Mesenchymal stem cell (in vitro differentiated cells and primary cell): ENCODE measurements at regions not wholly inside any gene's neighbourhood (a gene's known extent, or its start where the extent isn't known, plus 50 kb on each side); places are given as distances from the start of the nearest gene placed in this dataset.

Experiments
- DNase-seq: peaks from one replicate; pipeline ENCODE4 v3.0.0-alpha.2; 2013
- H2AFZ ChIP-seq: one replicate; pipeline ENCODE4 v1.6.1; 2013; ENCODE audit warnings: low read depth, mild to moderate bottlenecking, control low read depth, inconsistent platforms, low read length, moderate library complexity
- H2AK5ac ChIP-seq: 2 replicates; pipeline ENCODE4 v1.6.1; 2013; ENCODE audit warnings: low read length, moderate library complexity, mild to moderate bottlenecking, inconsistent platforms; ENCODE audit not compliant: severe bottlenecking
- H2BK120ac ChIP-seq: one replicate; pipeline ENCODE4 v1.6.1; 2013; ENCODE audit warnings: low read depth, mild to moderate bottlenecking, inconsistent platforms, low read length, moderate library complexity
- H2BK12ac ChIP-seq, 2 experiments: one replicate each; pipeline ENCODE4 v1.6.1; 2013; ENCODE audit warnings: inconsistent platforms in 2 of 2, low read length in 2 of 2, mild to moderate bottlenecking in 2 of 2, moderate library complexity in 2 of 2, control low read depth in 1 of 2
- H2BK15ac ChIP-seq: one replicate; pipeline ENCODE4 v1.6.1; 2013; ENCODE audit warnings: mild to moderate bottlenecking, low read depth, inconsistent platforms; ENCODE audit not compliant: poor library complexity, severe bottlenecking
- H2BK5ac ChIP-seq: 2 replicates; pipeline ENCODE4 v1.6.1; 2013; ENCODE audit warnings: low read depth, mild to moderate bottlenecking, low read length, control low read depth, inconsistent platforms; ENCODE audit not compliant: poor library complexity, severe bottlenecking
- H3K14ac ChIP-seq, 2 experiments: one replicate each; pipeline ENCODE4 v1.6.1; 2013; ENCODE audit warnings: inconsistent platforms in 2 of 2, low read length in 2 of 2, control low read depth in 1 of 2, mild to moderate bottlenecking in 1 of 2, moderate library complexity in 1 of 2
- H3K18ac ChIP-seq, 2 experiments: one replicate each; pipeline ENCODE4 v1.6.1; 2013; ENCODE audit warnings: inconsistent platforms in 2 of 2, low read length in 2 of 2, control low read depth in 1 of 2, low read depth in 1 of 2, mild to moderate bottlenecking in 1 of 2
- H3K23ac ChIP-seq, 2 experiments: one replicate each; pipeline ENCODE4 v1.6.1; 2013; ENCODE audit warnings: inconsistent platforms in 2 of 2, low read length in 2 of 2, mild to moderate bottlenecking in 2 of 2, moderate library complexity in 2 of 2, control low read depth in 1 of 2
- H3K27ac ChIP-seq: 2 replicates; pipeline ENCODE4 v1.5.1; 2013; ENCODE audit warnings: mild to moderate bottlenecking, moderate library complexity, low read length, control low read depth, inconsistent platforms; ENCODE audit not compliant: poor library complexity, severe bottlenecking
- H3K27me3 ChIP-seq, 2 experiments: 2 replicates each; pipeline versions ENCODE4 v1.6.1 to v1.7.0; 2013; ENCODE audit warnings: low read length in 2 of 2, mild to moderate bottlenecking in 2 of 2, moderate library complexity in 2 of 2, control low read depth in 1 of 2, inconsistent platforms in 1 of 2; ENCODE audit not compliant: control insufficient read depth in 1 of 2, insufficient read depth in 1 of 2
- H3K36me3 ChIP-seq, 2 experiments: 2 replicates each; pipeline versions ENCODE4 v1.6.1 to v1.7.0; 2013; ENCODE audit warnings: low read length in 2 of 2, control low read depth in 1 of 2, inconsistent platforms in 1 of 2, low read depth in 1 of 2, mild to moderate bottlenecking in 1 of 2; ENCODE audit not compliant: insufficient read depth in 2 of 2, control insufficient read depth in 1 of 2
- H3K4ac ChIP-seq, 2 experiments: one replicate each; pipeline ENCODE4 v1.6.1; 2013; ENCODE audit warnings: inconsistent platforms in 2 of 2, low read length in 2 of 2, mild to moderate bottlenecking in 2 of 2, moderate library complexity in 2 of 2, control low read depth in 1 of 2, low read depth in 1 of 2
- H3K4me1 ChIP-seq: 2 replicates; pipeline ENCODE4 v1.6.1; 2013; ENCODE audit warnings: low read depth, low read length, control low read depth; ENCODE audit not compliant: control insufficient read depth, insufficient read depth
- H3K4me2 ChIP-seq: 2 replicates; pipeline ENCODE4 v1.6.1; 2013; ENCODE audit warnings: low read length, mild to moderate bottlenecking, inconsistent platforms; ENCODE audit not compliant: poor library complexity, severe bottlenecking
- H3K4me3 ChIP-seq, 2 experiments: 2 replicates each; pipeline versions ENCODE4 v1.5.1 to v1.7.0; 2013; ENCODE audit warnings: low read length in 2 of 2, mild to moderate bottlenecking in 2 of 2, control low read depth in 1 of 2, low read depth in 1 of 2; ENCODE audit not compliant: insufficient read depth in 1 of 2
- H3K79me1 ChIP-seq: replicated peaks from 2 replicates; pipeline ENCODE4 v1.6.1; 2013; ENCODE audit warnings: mild to moderate bottlenecking, control low read depth, low read length, inconsistent platforms; ENCODE audit not compliant: poor library complexity, severe bottlenecking
- H3K9ac ChIP-seq: 2 replicates; pipeline ENCODE4 v1.7.0; 2013; ENCODE audit warnings: mild to moderate bottlenecking, low read length, moderate library complexity
- H3K9me3 ChIP-seq: 2 replicates; pipeline ENCODE4 v1.7.0; 2013; ENCODE audit warnings: mild to moderate bottlenecking, low read length; ENCODE audit not compliant: control insufficient read depth
- H4K8ac ChIP-seq: one replicate; pipeline ENCODE4 v1.6.1; 2013; ENCODE audit warnings: inconsistent platforms, mild to moderate bottlenecking, low read length, moderate library complexity
- H4K91ac ChIP-seq: one replicate; pipeline ENCODE4 v1.6.1; 2013; ENCODE audit warnings: mild to moderate bottlenecking, low read length, inconsistent platforms
- whole genome bisulfite sequencing: methylation state at CpG from one replicate; pipeline ENCODE4 v1.1.7; 2013; ENCODE audit warnings: mixed read lengths; 5-methylcytosine and 5-hydroxymethylcytosine counted together

GRCh38 chr2:15753233-15753798, 161.6 kb downstream of the DDX1 start:
- Histone ChIP-seq H2AFZ (no peak overlapping the region), H3K9me3 (peaks cover under 1% of the 10 kb centered on the region), H3K23ac (no peak overlapping the region), H4K8ac (no peak overlapping the region), H3K4me3 (no peak overlapping the region), H2AK5ac (no peak overlapping the region), H3K27ac (no peak overlapping the region), H2BK5ac (no peak overlapping the region), H3K4ac (no peak overlapping the region), H4K91ac (no peak overlapping the region), H2BK15ac (no peak overlapping the region), H3K18ac (no peak overlapping the region), H3K14ac (no peak overlapping the region), H3K4me2 (no peak overlapping the region), H2BK12ac (no peak overlapping the region), H3K4me1 (peaks cover 13% of the 10 kb centered on the region), H2BK120ac (no peak overlapping the region), H3K27me3 (peaks cover 7 to 23% of the 10 kb centered on the region in 2 experiments), H3K36me3 (no peaks in the 10 kb centered on the region), H3K9ac (no peak overlapping the region), H3K79me1 (no peaks in the 10 kb centered on the region)
- whole genome bisulfite sequencing, result 62% methylated on average over 4 of the region's 7 CpGs
- no peak for DNase-seq

GRCh38 chr2:15753811-15754702, 162.4 kb downstream of the DDX1 start:
- 85% methylated on average over 15 of the region's 15 CpGs for WGBS
- no peak overlapping the region for H2AFZ ChIP-seq
- no peak overlapping the region for H2AK5ac ChIP-seq
- no peaks in the 10 kb centered on the region for H3K36me3 ChIP-seq
- no peak overlapping the region for H3K9ac ChIP-seq
- no peak overlapping the region for H3K4me3 ChIP-seq
- peaks cover 7 to 18% of the 10 kb centered on the region in 2 experiments for H3K27me3 ChIP-seq
- no peak overlapping the region for H4K91ac ChIP-seq
- no peak overlapping the region for H2BK120ac ChIP-seq
- H2BK15ac ChIP-seq, result no peak overlapping the region
- H4K8ac ChIP-seq, result no peak overlapping the region
- no peak overlapping the region for H3K27ac ChIP-seq
- H2BK12ac ChIP-seq, result no peak overlapping the region
- H3K4me1 ChIP-seq, result peaks cover 8% of the 10 kb centered on the region
- no peak overlapping the region for H3K18ac ChIP-seq
- no peak overlapping the region for H3K23ac ChIP-seq
- peaks cover 3% of the 10 kb centered on the region for H3K9me3 ChIP-seq
- no peaks in the 10 kb centered on the region for H3K79me1 ChIP-seq
- no peak overlapping the region for H3K14ac ChIP-seq
- no peak overlapping the region for H2BK5ac ChIP-seq
- no peak overlapping the region for H3K4ac ChIP-seq
- no peak for DNase-seq
- H3K4me2 ChIP-seq, result no peak overlapping the region

- no peak overlapping the region for H3K14ac ChIP-seq
- no peak overlapping the region for H3K27ac ChIP-seq
- no peak overlapping the region for H3K18ac ChIP-seq
- H3K4me2 ChIP-seq, result no peak overlapping the region
- no peak overlapping the region for H2AK5ac ChIP-seq
- H4K8ac ChIP-seq, result no peak overlapping the region
- no peak overlapping the region for H2AFZ ChIP-seq
- peaks cover 3% of the 10 kb centered on the region for H3K9me3 ChIP-seq
- no peak overlapping the region for H3K23ac ChIP-seq
- peaks cover 5% of the 10 kb centered on the region for H3K4me1 ChIP-seq
- H3K4ac ChIP-seq, result no peak overlapping the region
- no peak overlapping the region for H2BK120ac ChIP-seq
- no peak overlapping the region for H2BK5ac ChIP-seq
- no peak overlapping the region for H4K91ac ChIP-seq
- H2BK12ac ChIP-seq, result no peak overlapping the region
- peaks cover 7 to 13% of the 10 kb centered on the region in 2 experiments for H3K27me3 ChIP-seq
- 97% methylated on average over 5 of the region's 5 CpGs for WGBS
- no peak overlapping the region for H2BK15ac ChIP-seq
- no peak for DNase-seq
- H3K36me3 ChIP-seq, result no peaks in the 10 kb centered on the region
- H3K79me1 ChIP-seq, result no peaks in the 10 kb centered on the region
- H3K4me3 ChIP-seq, result no peak overlapping the region
- no peak overlapping the region for H3K9ac ChIP-seq
These were observed 163.0 kb downstream of the DDX1 start for GRCh38 chr2:15754703-15755099.

- H2AFZ ChIP-seq, result no peak overlapping the region
These were observed 163.9 kb downstream of the DDX1 start for GRCh38 chr2:15755528-15755927.

More at GRCh38 chr2:15755528-15755927, 163.9 kb downstream of the DDX1 start:
- Histone ChIP-seq H3K23ac (no peak overlapping the region), H3K27ac (no peak overlapping the region), H2BK120ac (no peak overlapping the region), H3K27me3 (peaks cover 7 to 13% of the 10 kb centered on the region in 2 experiments), H3K79me1 (no peaks in the 10 kb centered on the region), H3K4ac (no peak overlapping the region), H2BK15ac (no peak overlapping the region), H3K9me3 (peaks cover 3% of the 10 kb centered on the region), H4K8ac (no peak overlapping the region), H2BK12ac (no peak overlapping the region), H3K18ac (no peak overlapping the region), H3K4me2 (no peak overlapping the region), H3K14ac (no peak overlapping the region), H3K4me1 (peaks cover 2% of the 10 kb centered on the region), H2BK5ac (no peak overlapping the region), H3K9ac (no peak overlapping the region), H2AK5ac (no peak overlapping the region), H4K91ac (no peak overlapping the region), H3K4me3 (no peak overlapping the region), H3K36me3 (no peaks in the 10 kb centered on the region)
- WGBS, result 79% methylated on average over 2 of the region's 2 CpGs
- DNase-seq, result no peak
